ENCODE measurements at regions not wholly inside any gene's neighbourhood (a gene's known extent, or its start where the extent isn't known, plus 50 kb on each side); places are given as distances from the start of the nearest gene placed in this dataset.

DNA sequence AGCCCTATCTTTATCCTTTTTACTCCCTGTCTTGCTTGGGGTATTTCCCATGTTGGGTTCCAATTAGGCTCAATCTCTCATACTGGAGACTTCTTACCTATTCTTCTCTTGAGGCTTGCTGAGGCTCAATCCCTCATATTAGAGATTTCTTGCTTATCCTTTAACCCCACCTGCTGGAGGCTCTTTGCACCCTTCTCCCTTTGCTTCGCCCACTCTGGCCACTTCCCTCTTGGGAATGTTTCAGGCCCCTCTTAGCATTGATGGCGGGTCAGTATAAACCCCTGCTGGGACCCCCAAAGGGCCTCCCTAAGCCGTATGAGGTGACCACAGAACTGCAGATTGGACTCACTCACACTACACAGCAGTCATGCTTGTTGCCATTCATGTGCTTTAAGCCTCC lies 69.3 kb upstream of the CDK20 start:
- TF ChIP-seq, protein P1, sequence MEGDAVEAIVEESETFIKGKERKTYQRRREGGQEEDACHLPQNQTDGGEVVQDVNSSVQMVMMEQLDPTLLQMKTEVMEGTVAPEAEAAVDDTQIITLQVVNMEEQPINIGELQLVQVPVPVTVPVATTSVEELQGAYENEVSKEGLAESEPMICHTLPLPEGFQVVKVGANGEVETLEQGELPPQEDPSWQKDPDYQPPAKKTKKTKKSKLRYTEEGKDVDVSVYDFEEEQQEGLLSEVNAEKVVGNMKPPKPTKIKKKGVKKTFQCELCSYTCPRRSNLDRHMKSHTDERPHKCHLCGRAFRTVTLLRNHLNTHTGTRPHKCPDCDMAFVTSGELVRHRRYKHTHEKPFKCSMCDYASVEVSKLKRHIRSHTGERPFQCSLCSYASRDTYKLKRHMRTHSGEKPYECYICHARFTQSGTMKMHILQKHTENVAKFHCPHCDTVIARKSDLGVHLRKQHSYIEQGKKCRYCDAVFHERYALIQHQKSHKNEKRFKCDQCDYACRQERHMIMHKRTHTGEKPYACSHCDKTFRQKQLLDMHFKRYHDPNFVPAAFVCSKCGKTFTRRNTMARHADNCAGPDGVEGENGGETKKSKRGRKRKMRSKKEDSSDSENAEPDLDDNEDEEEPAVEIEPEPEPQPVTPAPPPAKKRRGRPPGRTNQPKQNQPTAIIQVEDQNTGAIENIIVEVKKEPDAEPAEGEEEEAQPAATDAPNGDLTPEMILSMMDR (IDR thresholded peaks at IDR 0.05 in 4 of 5, conservative IDR thresholded peaks at IDR 0.05 in 1 of 5): no peak
- TF ChIP-seq POLR2A (IDR thresholded peaks at IDR 0.05): no peak
